GM21576 (cell line): ENCODE measurements at regions not wholly inside any gene's neighbourhood (a gene's known extent, or its start where the extent isn't known, plus 50 kb on each side); places are given as distances from the start of the nearest gene placed in this dataset.
"Not testable (repeated sequence)": the region's sequence is repeated elsewhere in the genome, so short reads cannot be mapped to it uniquely, and the experiment has no call there.

ENCODE experiments used
- ATAC-seq: cut with Tn5 transposase; IDR thresholded peaks from one replicate; pipeline ENCODE4 v1.9.1; 2021; ENCODE audit warnings: mild to moderate bottlenecking, moderate library complexity; ENCODE audit not compliant: unreplicated experiment

GRCh38 chr2:87631402-87631801 is 116.5 kb upstream of the PLGLB2 start:
- ATAC-seq: not testable (repeated sequence)

- ATAC-seq: not testable (repeated sequence)
Measured at GRCh38 chr2:87633287-87633963, 114.5 kb upstream of the PLGLB2 start.

GRCh38 chr2:87634106-87634505 is 113.8 kb upstream of the PLGLB2 start:
- not testable (repeated sequence) for ATAC-seq

GRCh38 chr2:87634971-87635650 is 112.8 kb upstream of the PLGLB2 start:
- ATAC-seq: not testable (repeated sequence)

- not testable (repeated sequence) for ATAC-seq
Measured at GRCh38 chr2:87636246-87636645, 111.6 kb upstream of the PLGLB2 start.

GRCh38 chr2:87636735-87637134 is 111.2 kb upstream of the PLGLB2 start:
- not testable (repeated sequence) for ATAC-seq

GRCh38 chr2:87637249-87637990 is 110.5 kb upstream of the PLGLB2 start:
- ATAC-seq: not testable (repeated sequence)

GRCh38 chr2:87638114-87638807 is 109.6 kb upstream of the PLGLB2 start:
- ATAC-seq: not testable (repeated sequence)

GRCh38 chr2:87638872-87639271 is 109.0 kb upstream of the PLGLB2 start:
- not testable (repeated sequence) for ATAC-seq

- not testable (repeated sequence) for ATAC-seq
Measured at GRCh38 chr2:87639801-87640440, 108.0 kb upstream of the PLGLB2 start.

- not testable (repeated sequence) for ATAC-seq
Measured at GRCh38 chr2:87640961-87641563, 106.8 kb upstream of the PLGLB2 start.

- not testable (repeated sequence) for ATAC-seq
Measured at GRCh38 chr2:87643165-87643564, 104.7 kb upstream of the PLGLB2 start.

GRCh38 chr2:87647737-87648498 is 100.0 kb upstream of the PLGLB2 start:
- not testable (repeated sequence) for ATAC-seq

GRCh38 chr2:87648815-87649214 is 99.1 kb upstream of the PLGLB2 start:
- not testable (repeated sequence) for ATAC-seq

GRCh38 chr2:87649871-87650270 is 98.0 kb upstream of the PLGLB2 start:
- not testable (repeated sequence) for ATAC-seq

- not testable (repeated sequence) for ATAC-seq
Measured at GRCh38 chr2:87650837-87651236, 97.0 kb upstream of the PLGLB2 start.

- not testable (repeated sequence) for ATAC-seq
Measured at GRCh38 chr2:87651589-87651988, 96.3 kb upstream of the PLGLB2 start.

- ATAC-seq: not testable (repeated sequence)
Measured at GRCh38 chr2:87653373-87653772, 94.5 kb upstream of the PLGLB2 start.

- ATAC-seq: not testable (repeated sequence)
Measured at GRCh38 chr2:87654136-87654814, 93.6 kb upstream of the PLGLB2 start.
